PC-3 (cell line): ENCODE measurements at regions not wholly inside any gene's neighbourhood (a gene's known extent, or its start where the extent isn't known, plus 50 kb on each side); places are given as distances from the start of the nearest gene placed in this dataset.

Experiments used
- ATAC-seq: fragments of 200-7000 bp; cut with Tn5 transposase; 2 replicates; pipeline ENCODE4 v1.9.1; 2020; ENCODE audit warnings: mild to moderate bottlenecking, moderate library complexity
- BruUV-seq: library from RNA; stranded (reverse); fragments of 400-500 nt; replicated peaks from 2 replicates; lab custom pipeline; 2021; lab: Mats Ljungman, UMichigan
- CTCF ChIA-PET: fragments of 300-600 bp; sonication (Branson Sonifier 250); formaldehyde crosslinking; loops from one replicate; lab custom pipeline; 2022; ENCODE audit warnings: antibody characterized with exemption; lab: Charles Lee
- POLR2A ChIA-PET: fragments of 300-600 bp; sonication (Branson Sonifier 250); formaldehyde crosslinking; loops from one replicate; lab custom pipeline; 2022; ENCODE audit warnings: antibody characterized with exemption; ENCODE audit not compliant: unreplicated experiment; lab: Charles Lee
- DNase-seq: peaks from one replicate; pipeline ENCODE4 v3.0.0-alpha.2; 2015
- H2AFZ ChIP-seq: fragments of 300-600 bp; sonication (generic); 2 replicates; pipeline ENCODE4 v1.6.0; 2016; ENCODE audit warnings: antibody characterized with exemption, low read length
- H3F3A ChIP-seq: fragments of 300-600 bp; sonication (generic); one replicate; pipeline ENCODE4 v1.6.0; 2017; ENCODE audit warnings: antibody characterized with exemption, low read length, control low read depth, mild to moderate bottlenecking; ENCODE audit not compliant: unreplicated experiment
- H3K27ac ChIP-seq: fragments of 300-600 bp; sonication (generic); 2 replicates; pipeline ENCODE4 v1.5.1; 2016; ENCODE audit warnings: mild to moderate bottlenecking, low read length
- H3K27me3 ChIP-seq: fragments of 300-600 bp; sonication (generic); 2 replicates; pipeline ENCODE4 v1.6.1; 2016; ENCODE audit warnings: low read length, mixed read lengths
- H3K36me3 ChIP-seq: fragments of 300-600 bp; sonication (generic); 2 replicates; pipeline ENCODE4 v1.6.1; 2016; ENCODE audit warnings: low read depth, mixed run types, low read length, mixed read lengths
- H3K4me1 ChIP-seq: fragments of 300-600 bp; sonication (generic); 2 replicates; pipeline ENCODE4 v1.5.1; 2016; ENCODE audit warnings: low read length; ENCODE audit not compliant: insufficient read depth
- H3K4me2 ChIP-seq: fragments of 300-600 bp; sonication (generic); 2 replicates; pipeline ENCODE4 v1.6.0; 2016; ENCODE audit warnings: low read length
- H3K4me3 ChIP-seq: fragments of 300-600 bp; sonication (generic); 2 replicates; pipeline ENCODE4 v1.5.1; 2016; ENCODE audit warnings: mild to moderate bottlenecking, low read length, mixed read lengths
- H3K79me2 ChIP-seq: fragments of 300-600 bp; sonication (generic); 2 replicates; pipeline ENCODE4 v1.6.1; 2017; ENCODE audit warnings: low read length, mixed read lengths
- H3K9ac ChIP-seq: fragments of 300-600 bp; sonication (generic); 2 replicates; pipeline ENCODE4 v1.6.0; 2016; ENCODE audit warnings: mild to moderate bottlenecking, low read length
- H3K9me2 ChIP-seq: fragments of 300-600 bp; sonication (generic); replicated peaks from 2 replicates; pipeline ENCODE4 v1.6.1; 2016; ENCODE audit warnings: mixed run types, low read length, mixed read lengths
- H3K9me3 ChIP-seq: fragments of 300-600 bp; sonication (generic); 2 replicates; pipeline ENCODE4 v1.6.1; 2016; ENCODE audit warnings: low read length, mixed read lengths
- H4K20me1 ChIP-seq: fragments of 300-600 bp; sonication (generic); 2 replicates; pipeline ENCODE4 v1.6.1; 2016; ENCODE audit warnings: low read length, mixed read lengths
- CTCF ChIP-seq: fragments of 300-600 bp; sonication (generic); conservative IDR thresholded peaks from 2 replicates; pipeline ENCODE4 v1.5.1; 2017; ENCODE audit warnings: antibody characterized with exemption, low read depth, mild to moderate bottlenecking, low read length
- EZH2 ChIP-seq: fragments of 300-600 bp; sonication (generic); IDR thresholded peaks from one replicate; pipeline ENCODE4 v1.6.1; 2017; ENCODE audit warnings: antibody characterized with exemption, mild to moderate bottlenecking, low read length; ENCODE audit not compliant: unreplicated experiment
- EZH2phosphoT487 ChIP-seq: fragments of 300-600 bp; sonication (generic); IDR thresholded peaks from 2 replicates; pipeline ENCODE4 v1.6.1; 2018; ENCODE audit warnings: mild to moderate bottlenecking, antibody characterized with exemption, low read length, borderline replicate concordance
- intact Hi-C: fragments of 100-400 bp; cut with micrococcal nuclease; formaldehyde crosslinking; loops from 2 replicates; pipeline ENCODE4 v1.9.0; 2023

GRCh38 chr5:159850160-159850559 lies 66.1 kb upstream of the ADRA1B start:
- Histone ChIP-seq H4K20me1 (no peaks in the 10 kb centered on the region), H3K9ac (peak overlapping the region; percentile 76), H3K9me3 (no peaks in the 10 kb centered on the region), H3K27me3 (no peaks in the 10 kb centered on the region), H2AFZ (no peak overlapping the region), H3K4me3 (peak overlapping the region; percentile 46; the same call in 1 of the 2 replicates), H3F3A (peaks cover 9% of the 10 kb centered on the region), H3K4me2 (peak overlapping the region; percentile 80), H3K27ac (peak overlapping the region; percentile 96), H3K79me2 (no peaks in the 10 kb centered on the region), H3K36me3 (no peaks in the 10 kb centered on the region), H3K4me1 (peaks cover 26% of the 10 kb centered on the region), H3K9me2 (no peaks in the 10 kb centered on the region)
- CTCF ChIA-PET, result no interaction called here
- POLR2A ChIA-PET, result no interaction called here
- ATAC-seq (peak; percentile 80), DNase-seq (peak; percentile 97)
- BruUV-seq, result no TSS peak
- TF ChIP-seq CTCF, result no peak
- no peak for TF ChIP-seq EZH2phosphoT487
- no peak for TF ChIP-seq EZH2
- intact Hi-C loops, result loop anchor here (1.0 to 2.0 kb wide), 3 partner anchors 49 to 406 kb away; no protein-coding TSS in a partner anchor

GRCh38 chr5:159851053-159851452 lies 65.2 kb upstream of the ADRA1B start:
- Histone ChIP-seq H2AFZ (no peak overlapping the region), H3F3A (peaks cover 9% of the 10 kb centered on the region), H3K4me3 (peak overlapping the region; percentile 21; the same call in 1 of the 2 replicates), H3K4me2 (peak overlapping the region; percentile 62), H3K27me3 (no peaks in the 10 kb centered on the region), H3K9ac (peak overlapping the region; percentile 55), H3K79me2 (no peaks in the 10 kb centered on the region), H4K20me1 (no peaks in the 10 kb centered on the region), H3K9me2 (no peaks in the 10 kb centered on the region), H3K36me3 (no peaks in the 10 kb centered on the region), H3K4me1 (peaks cover 26% of the 10 kb centered on the region), H3K9me3 (no peaks in the 10 kb centered on the region), H3K27ac (peak overlapping the region; percentile 96)
- TF ChIP-seq CTCF, result no peak
- TF ChIP-seq EZH2phosphoT487, result no peak
- no peak for TF ChIP-seq EZH2
- peak; percentile 27 for ATAC-seq
- peak; percentile 89 for DNase-seq
- intact Hi-C loops, result loop anchor here (2.0 kb wide), 2 partner anchors 48 to 114 kb away; no protein-coding TSS in a partner anchor
- BruUV-seq, result no TSS peak
- POLR2A ChIA-PET, result no interaction called here
- CTCF ChIA-PET, result no interaction called here

- TF ChIP-seq CTCF (no peak), EZH2phosphoT487 (no peak)
- no TSS peak for BruUV-seq
- Histone ChIP-seq H3K36me3 (no peaks in the 10 kb centered on the region), H2AFZ (no peak overlapping the region), H3K4me1 (peaks cover 15% of the 10 kb centered on the region), H3K9me3 (no peaks in the 10 kb centered on the region), H3F3A (peaks cover 1% of the 10 kb centered on the region), H3K4me2 (no peak overlapping the region), H3K9ac (no peak overlapping the region), H3K27ac (no peak overlapping the region), H3K79me2 (no peaks in the 10 kb centered on the region), H3K27me3 (no peaks in the 10 kb centered on the region), H4K20me1 (no peaks in the 10 kb centered on the region), H3K4me3 (no peak overlapping the region), H3K9me2 (no peaks in the 10 kb centered on the region)
- DNase-seq, result no peak
- CTCF ChIA-PET, result no interaction called here
- intact Hi-C loops, result no loop called here
- no peak for ATAC-seq
- POLR2A ChIA-PET, result no interaction called here
These were observed 61.4 kb upstream of the ADRA1B start for GRCh38 chr5:159854916-159855315.
